ENCODE measurements at regions not wholly inside any gene's neighbourhood (a gene's known extent, or its start where the extent isn't known, plus 50 kb on each side); places are given as distances from the start of the nearest gene placed in this dataset.

GRCh38 chr2:111239581-111240249, 119.0 kb downstream of the BCL2L11 start:
- Histone ChIP-seq H3K27me3 (no peaks in the 10 kb centered on the region), H3K36me3 (no peaks in the 10 kb centered on the region), H3K9me3 (no peaks in the 10 kb centered on the region), H3K27ac (no peak overlapping the region), H3K4me3 (no peak overlapping the region), H3K4me1 (peaks cover 0 to 6% (median 0%) of the 10 kb centered on the region in 3 donors)
- no peak for FAIRE-seq
- TF ChIP-seq CTCF (IDR thresholded peaks at IDR 0.05), result no peak
- WGBS, 2 donors, result 88 to 91% methylated on average over 3 of the region's 3 CpGs
- DNase-seq, result no peak
- ATAC-seq, result no peak
- intact Hi-C loops (cut with DNase I), result no loop called here

DNA sequence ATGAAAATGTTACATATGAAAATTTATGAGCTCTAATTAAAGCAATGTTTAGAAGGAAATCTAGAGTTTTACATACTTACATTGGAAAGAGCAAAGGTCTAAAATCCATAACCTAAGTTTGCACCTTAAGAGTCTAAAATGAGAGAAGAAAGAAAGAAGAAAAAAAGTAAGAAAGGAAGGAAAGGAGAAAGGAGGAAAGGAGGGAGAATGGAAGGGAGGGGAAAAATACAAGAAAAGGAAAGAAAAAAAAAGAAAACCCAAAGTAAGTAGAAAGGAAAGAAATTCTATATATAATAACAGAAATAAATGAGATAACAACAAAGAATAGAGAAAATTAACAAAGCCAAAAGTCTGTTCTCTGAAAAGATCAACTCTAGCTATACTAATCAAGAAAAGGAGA, 122.6 kb downstream of the BCL2L11 start:
- Histone ChIP-seq H3K4me1 (no peaks in the 10 kb centered on the region), H3K9me3 (no peaks in the 10 kb centered on the region), H3K36me3 (no peaks in the 10 kb centered on the region), H3K27me3 (no peaks in the 10 kb centered on the region), H3K27ac (no peak overlapping the region), H3K4me3 (no peak overlapping the region)
- no peak for DNase-seq
- intact Hi-C loops (cut with DNase I), result no loop called here
- no peak for TF ChIP-seq CTCF (IDR thresholded peaks at IDR 0.05)
- FAIRE-seq, result no peak
- ATAC-seq, result no peak

DNA sequence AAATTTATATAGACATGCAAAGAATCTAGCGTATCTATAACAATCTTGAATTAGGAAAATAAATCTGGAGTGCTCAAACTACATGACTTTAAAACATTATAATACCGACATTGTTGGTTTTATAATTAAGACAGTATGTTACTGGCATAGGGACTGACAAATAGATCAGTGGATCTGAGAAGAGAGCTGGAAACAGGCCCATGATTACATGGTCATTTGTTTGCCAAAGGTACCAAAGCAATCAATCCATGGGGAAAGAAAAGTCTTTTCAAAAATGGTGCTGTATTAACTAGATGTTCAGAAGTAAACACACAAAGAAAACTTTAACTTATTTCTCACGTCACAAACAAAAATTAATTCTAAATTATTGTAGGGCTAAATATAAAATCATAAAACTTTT, 124.2 kb downstream of the BCL2L11 start:
- no peak for FAIRE-seq
- Histone ChIP-seq H3K27ac (no peak overlapping the region), H3K36me3 (no peaks in the 10 kb centered on the region), H3K4me1 (no peaks in the 10 kb centered on the region), H3K4me3 (no peak overlapping the region), H3K9me3 (no peaks in the 10 kb centered on the region), H3K27me3 (no peaks in the 10 kb centered on the region)
- WGBS, 2 donors, result 65 to 70% methylated on average over 3 of the region's 3 CpGs
- DNase-seq, result no peak
- ATAC-seq, result no peak
- TF ChIP-seq CTCF (IDR thresholded peaks at IDR 0.05), result no peak
- intact Hi-C loops (cut with DNase I), result no loop called here

GRCh38 chr2:111246620-111247061, 125.9 kb downstream of the BCL2L11 start:
- intact Hi-C loops (cut with DNase I), result no loop called here
- H3K9me3 ChIP-seq, result no peaks in the 10 kb centered on the region
- DNase-seq, result no peak
- no peak for FAIRE-seq
- 92 to 96% methylated on average over 4 of the region's 4 CpGs for WGBS, 2 donors
- no peaks in the 10 kb centered on the region for H3K36me3 ChIP-seq
- no peak overlapping the region for H3K4me3 ChIP-seq
- no peaks in the 10 kb centered on the region for H3K4me1 ChIP-seq
- ATAC-seq, result no peak
- no peak for TF ChIP-seq CTCF (IDR thresholded peaks at IDR 0.05)
- no peak overlapping the region for H3K27ac ChIP-seq
- no peaks in the 10 kb centered on the region for H3K27me3 ChIP-seq

- Histone ChIP-seq H3K27ac (no peak overlapping the region), H3K27me3 (no peaks in the 10 kb centered on the region), H3K9me3 (no peaks in the 10 kb centered on the region), H3K36me3 (no peaks in the 10 kb centered on the region), H3K4me3 (no peak overlapping the region), H3K4me1 (no peaks in the 10 kb centered on the region)
- TF ChIP-seq CTCF (IDR thresholded peaks at IDR 0.05), result no peak
- intact Hi-C loops (cut with DNase I), result no loop called here
- FAIRE-seq (no peak), ATAC-seq (no peak), DNase-seq (no peak)
- WGBS, 2 donors, result 98 to 99% methylated on average over 2 of the region's 2 CpGs
Measured at GRCh38 chr2:111247491-111247890, 126.8 kb downstream of the BCL2L11 start.
